Fibroblast of pulmonary artery (primary cell): ENCODE measurements at regions not wholly inside any gene's neighbourhood (a gene's known extent, or its start where the extent isn't known, plus 50 kb on each side); places are given as distances from the start of the nearest gene placed in this dataset.

Source experiments
- DNase-seq: peaks from one replicate; pipeline ENCODE4 v3.0.0-alpha.2; 2010; ENCODE audit warnings: low read depth
- H3K4me3 ChIP-seq: replicated peaks from 2 replicates; pipeline ENCODE4 v1.5.1; 2011; ENCODE audit warnings: low read depth, mild to moderate bottlenecking, control low read depth, low read length, moderate library complexity
- TF ChIP-seq, protein P1 (sequence below): IDR thresholded peaks from 2 replicates; pipeline ENCODE4 v1.5.1; 2011; ENCODE audit warnings: mild to moderate bottlenecking, control low read depth, low read length, inconsistent platforms; ENCODE audit errors: missing control alignments

DNA sequence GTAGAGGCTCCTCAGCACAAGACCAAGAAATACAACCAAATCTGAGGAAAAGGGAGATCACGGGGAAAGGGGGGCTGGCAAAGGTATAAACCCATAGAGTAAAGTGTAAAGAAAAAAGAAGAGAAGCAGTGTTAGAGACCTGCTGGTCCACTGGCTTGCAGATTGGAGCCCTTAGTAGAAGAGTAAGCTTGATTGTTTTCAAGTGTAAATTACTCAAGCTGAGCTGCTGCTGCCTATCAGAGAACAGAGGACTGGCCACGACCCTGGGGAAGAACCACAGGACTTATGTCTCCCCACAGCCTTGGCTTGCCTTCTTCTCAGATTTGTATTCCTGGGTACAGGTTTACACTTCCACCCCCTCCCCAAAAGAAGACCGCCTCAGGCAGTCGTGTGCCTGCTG is 294.2 kb downstream of the LMX1A start:
- DNase-seq: no peak
- no peak overlapping the region for H3K4me3 ChIP-seq
- TF ChIP-seq, protein P1, sequence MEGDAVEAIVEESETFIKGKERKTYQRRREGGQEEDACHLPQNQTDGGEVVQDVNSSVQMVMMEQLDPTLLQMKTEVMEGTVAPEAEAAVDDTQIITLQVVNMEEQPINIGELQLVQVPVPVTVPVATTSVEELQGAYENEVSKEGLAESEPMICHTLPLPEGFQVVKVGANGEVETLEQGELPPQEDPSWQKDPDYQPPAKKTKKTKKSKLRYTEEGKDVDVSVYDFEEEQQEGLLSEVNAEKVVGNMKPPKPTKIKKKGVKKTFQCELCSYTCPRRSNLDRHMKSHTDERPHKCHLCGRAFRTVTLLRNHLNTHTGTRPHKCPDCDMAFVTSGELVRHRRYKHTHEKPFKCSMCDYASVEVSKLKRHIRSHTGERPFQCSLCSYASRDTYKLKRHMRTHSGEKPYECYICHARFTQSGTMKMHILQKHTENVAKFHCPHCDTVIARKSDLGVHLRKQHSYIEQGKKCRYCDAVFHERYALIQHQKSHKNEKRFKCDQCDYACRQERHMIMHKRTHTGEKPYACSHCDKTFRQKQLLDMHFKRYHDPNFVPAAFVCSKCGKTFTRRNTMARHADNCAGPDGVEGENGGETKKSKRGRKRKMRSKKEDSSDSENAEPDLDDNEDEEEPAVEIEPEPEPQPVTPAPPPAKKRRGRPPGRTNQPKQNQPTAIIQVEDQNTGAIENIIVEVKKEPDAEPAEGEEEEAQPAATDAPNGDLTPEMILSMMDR: no peak

DNA sequence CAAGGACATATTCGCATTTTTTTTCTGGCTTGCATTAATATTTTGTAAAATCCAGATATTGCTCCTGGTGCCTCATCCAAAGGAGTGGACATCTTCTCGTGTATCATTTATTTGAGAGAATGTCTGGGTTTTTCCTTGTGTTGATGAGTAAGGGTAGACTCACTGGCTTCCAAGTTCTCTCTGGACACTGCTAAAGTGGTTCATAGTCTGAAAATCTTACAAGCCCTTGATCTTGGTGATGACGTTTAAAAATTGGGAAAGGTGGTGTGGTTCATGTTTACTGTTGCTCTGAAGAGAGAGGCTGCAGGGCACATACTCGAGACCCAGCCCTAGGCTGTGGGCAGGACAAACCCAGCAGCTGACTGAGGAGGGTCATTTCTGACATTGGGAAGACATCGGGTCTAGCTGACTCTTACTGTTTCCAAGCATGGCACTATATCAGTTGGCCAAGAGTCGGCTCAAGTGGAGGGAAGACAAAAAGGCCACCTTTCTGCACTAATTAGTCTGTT is 296.2 kb downstream of the LMX1A start:
- TF ChIP-seq, protein P1: no peak
- DNase-seq: no peak
- H3K4me3 ChIP-seq: no peak overlapping the region

DNA sequence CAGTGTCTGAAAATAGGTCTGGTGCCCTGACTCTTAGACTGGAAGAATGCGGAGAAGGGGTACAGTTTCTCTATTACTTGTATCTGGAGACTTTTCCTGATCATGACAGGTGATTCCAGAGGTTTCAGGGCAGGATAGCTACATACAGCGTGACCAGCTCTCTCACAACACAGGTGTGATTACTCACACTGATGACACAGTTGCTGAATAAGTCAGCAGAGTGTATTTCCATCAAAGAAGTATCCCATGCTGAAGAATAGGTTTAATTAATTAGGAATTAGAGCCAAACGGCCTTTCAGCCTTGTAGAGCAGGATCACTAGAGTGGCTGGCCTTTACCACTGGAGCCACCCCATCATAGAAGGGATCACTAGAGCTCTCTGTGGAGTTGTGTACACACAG is 298.6 kb downstream of the LMX1A start:
- TF ChIP-seq, protein P1: no peak
- no peak for DNase-seq
- H3K4me3 ChIP-seq: no peak overlapping the region

DNA sequence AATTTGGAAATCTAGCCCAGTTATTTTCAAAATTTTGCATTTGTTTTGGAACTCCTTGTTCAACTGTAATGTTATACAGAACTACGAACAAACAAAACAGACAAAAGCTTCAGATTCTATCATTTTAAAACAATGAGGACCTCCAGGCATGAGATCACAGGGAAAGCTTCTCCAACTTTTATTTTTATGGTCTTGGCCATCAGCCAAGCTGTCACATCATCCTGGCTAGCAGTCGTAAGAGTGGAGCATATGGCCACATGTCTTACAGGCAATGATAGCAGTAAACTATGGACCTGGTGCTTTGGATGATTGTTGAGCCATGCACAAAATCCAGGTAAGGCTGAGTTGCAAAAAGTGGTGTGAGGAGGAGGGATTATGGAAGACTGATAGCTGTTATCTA is 299.6 kb downstream of the LMX1A start:
- TF ChIP-seq, protein P1: no peak
- no peak for DNase-seq

DNA sequence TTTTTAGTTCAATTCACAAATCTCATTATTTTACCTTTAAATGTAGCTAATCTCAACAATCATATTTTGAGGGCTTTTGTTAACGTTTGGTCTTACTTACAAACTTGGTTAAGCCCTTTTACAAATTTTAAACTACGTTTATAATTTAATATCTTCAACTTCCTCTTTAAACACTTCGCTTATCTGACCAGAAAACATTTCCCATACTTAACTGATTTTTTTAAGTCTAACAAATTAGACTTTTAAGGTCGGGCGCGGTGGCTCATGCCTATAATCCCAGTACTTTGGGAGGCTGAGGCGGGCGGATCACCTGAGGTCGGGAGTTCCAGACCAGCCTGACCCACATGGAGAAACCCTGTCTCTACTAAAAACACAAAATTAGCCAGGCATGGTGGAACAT is 300.9 kb downstream of the LMX1A start:
- no peak for DNase-seq
- TF ChIP-seq, protein P1: no peak
- H3K4me3 ChIP-seq: no peak overlapping the region

More for the DNA sequence above, 299.6 kb downstream of the LMX1A start:
- H3K4me3 ChIP-seq: no peak overlapping the region

DNA sequence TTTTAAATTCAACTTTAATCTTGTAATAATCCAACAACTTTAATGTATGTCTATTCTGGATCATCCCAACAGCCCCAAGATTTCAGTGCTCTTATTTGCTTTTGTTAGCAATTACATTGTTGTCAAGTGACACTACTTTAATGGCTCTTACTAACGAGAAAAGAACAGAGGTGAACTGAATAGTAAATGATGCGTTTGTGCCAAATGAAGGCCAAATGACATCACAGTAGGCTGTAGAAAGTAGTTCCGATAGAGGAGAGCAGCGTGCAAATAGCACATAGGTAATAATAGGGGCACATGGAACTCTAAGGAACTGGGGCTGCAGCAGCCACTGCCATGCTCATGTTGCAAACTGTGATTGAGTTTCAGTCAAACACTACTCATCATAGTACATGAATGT is 301.9 kb downstream of the LMX1A start:
- H3K4me3 ChIP-seq: no peak overlapping the region
- DNase-seq: no peak
- TF ChIP-seq, protein P1: no peak

DNA sequence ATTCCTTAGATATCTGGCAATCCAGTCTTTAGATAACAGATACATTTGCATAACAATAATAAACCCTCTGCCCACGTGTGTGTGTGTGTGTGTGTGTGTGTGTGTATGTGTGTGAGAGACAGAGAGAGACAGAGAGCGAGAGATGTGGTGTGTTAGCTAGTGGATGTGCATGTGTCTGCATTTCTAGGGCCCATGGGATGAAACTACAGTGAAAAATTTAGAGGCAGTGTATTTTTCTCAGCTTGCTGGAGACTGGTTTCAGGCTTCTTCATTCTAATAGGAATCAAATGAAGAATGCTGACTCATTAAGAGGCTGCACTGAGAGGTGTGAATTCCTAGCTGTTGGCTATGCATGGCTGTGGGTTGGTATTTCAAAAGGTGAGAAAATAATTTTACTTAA is 303.2 kb downstream of the LMX1A start:
- TF ChIP-seq, protein P1: no peak
- H3K4me3 ChIP-seq: no peak overlapping the region
- no peak for DNase-seq
